Fibroblast of skin of back (primary cell): ENCODE measurements at regions not wholly inside any gene's neighbourhood (a gene's known extent, or its start where the extent isn't known, plus 50 kb on each side); places are given as distances from the start of the nearest gene placed in this dataset.

ENCODE experiments used
- DNase-seq: peaks from one replicate; pipeline ENCODE4 v3.0.0-alpha.2; 2013

DNA sequence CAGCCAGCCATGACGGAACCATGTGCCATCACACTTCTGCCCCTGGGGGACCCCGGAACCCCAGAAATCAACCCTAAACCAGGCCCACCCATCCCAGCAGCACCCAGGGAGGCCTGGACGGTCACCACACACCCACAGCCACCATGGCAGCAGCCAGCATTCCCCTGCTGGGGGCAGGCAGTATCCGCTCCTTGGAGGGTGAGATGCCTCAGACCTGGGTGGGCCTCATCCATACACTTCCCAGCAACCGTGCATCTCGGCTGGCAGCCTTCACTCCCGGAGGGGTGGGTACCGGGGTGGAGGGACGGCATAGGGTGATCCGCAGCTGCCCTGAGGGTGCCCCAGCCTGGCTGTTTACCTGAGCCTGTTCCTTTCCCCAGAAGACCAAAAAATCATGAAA, 69.1 kb upstream of the FAM20C start:
- DNase-seq: no peak

DNA sequence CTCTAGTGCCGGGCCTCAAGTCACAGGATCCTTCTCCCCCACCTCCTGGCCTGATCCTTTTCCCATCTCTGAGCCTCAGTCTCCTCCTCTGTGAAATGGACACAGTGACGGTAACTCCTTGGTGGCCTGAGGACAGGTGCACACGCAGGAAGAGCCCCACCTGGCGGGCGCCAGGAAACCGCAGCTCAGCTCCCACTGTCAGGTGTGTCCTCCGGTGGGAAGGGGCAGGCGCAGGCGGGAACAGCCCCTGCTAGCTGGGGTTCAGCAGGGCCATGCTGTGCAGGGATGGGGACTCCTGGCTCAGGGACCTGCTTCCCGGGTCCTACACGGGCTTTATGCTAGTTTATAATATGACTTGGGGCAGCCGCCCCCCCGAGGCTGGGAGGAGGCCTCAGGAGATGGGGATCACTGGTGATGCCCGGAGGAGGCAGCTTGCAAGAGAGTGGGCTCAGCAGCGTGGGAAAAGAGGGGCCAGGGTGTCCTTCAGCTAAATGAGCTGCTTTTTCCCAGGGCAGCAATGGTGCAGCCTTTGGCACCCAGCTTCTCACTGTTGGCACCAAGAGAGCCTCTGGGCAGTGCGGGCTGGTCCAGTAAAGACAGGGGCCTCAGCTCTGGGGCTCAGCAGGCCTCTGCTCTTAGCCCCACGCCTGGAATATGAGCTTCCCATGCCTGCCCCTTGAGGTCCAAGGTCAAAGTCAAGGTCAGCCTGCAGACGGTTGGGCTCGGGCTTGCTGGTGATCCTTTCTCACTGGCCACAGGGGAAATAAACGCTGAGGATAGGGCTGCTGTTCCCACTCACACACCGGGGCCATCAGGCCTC, 68.0 kb upstream of the FAM20C start:
- no peak for DNase-seq

DNA sequence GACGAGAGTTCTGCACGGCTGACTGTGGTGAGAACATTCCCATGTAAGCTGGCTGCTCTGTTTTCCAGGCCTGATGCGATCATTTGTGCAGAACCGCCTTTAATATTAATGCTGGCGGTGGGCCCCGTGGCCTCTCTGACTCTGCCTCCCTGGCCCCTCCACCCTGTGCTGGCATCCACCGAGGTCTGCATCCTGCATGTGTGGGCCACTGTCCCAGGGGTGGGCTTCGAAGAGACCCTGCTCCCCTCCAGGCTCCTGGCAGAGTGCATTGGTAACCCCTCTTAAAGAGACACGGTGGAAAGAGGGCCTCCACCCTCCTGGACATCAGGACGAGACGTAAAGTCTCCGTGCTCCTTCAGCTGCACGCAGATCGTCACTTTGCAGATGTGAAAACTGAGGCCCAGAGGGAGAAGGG, 67.3 kb upstream of the FAM20C start:
- DNase-seq: no peak

DNA sequence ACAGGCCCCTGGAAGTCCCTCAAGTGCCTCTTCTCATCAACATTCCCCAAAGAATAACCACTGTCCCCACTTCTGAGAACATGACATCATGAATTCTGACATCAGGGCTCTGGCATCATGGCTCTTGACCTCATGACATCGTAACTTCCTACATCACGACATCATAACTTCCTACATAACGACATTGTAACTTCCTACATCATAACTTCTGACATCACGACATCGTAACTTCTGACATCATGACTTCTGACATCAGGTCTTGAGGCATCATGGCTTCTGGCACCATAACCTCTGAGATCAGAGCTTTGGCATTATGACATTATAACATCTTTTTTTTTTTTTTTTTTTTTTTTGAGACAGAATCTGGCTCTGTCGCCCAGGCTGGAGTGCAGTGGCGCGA, 66.7 kb upstream of the FAM20C start:
- DNase-seq: no peak

DNA sequence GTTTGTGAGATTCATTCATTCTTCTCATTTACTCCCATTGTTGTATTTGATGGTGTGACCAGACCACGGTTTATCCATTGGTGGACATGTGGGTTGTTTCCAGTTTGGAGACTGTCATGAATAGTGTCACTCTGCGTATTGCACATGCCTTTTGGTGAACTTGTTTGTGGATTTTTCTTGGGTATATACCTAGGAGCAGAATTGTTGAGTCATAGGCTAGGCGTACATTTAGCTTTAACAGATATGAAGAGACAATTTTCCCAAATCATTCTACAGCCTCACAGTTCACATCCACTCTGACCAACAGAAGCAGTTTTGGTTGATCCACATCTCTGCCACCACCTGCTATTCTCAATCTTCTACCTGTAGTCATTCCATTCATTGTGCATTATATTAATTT, 66.0 kb upstream of the FAM20C start:
- no peak for DNase-seq

DNA sequence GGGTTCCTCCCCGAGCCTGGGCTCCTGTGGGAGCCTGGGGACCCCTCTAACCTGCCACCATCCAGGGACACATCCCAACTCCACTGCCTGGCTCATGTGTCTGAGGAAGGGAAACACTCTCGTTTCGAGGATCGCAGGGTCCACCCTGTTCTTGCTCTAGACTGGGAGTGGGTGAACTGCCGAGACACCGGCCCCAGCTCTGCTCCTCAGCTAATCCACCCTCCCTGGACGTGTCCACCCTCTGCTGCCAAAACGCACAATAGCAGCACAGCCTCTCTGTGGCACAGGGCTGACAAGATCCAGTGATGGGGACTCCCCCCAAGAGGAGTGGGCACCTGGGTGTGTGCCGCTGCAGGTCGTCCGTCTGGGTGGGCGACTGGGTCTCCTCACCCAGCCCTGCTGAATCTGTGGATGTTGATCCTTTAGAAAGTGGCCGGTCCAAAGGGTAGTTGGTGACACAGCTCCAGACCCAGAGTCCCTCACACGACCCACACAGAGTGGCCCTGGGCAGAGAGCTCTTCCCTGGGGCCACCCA, 65.2 kb upstream of the FAM20C start:
- DNase-seq: no peak

DNA sequence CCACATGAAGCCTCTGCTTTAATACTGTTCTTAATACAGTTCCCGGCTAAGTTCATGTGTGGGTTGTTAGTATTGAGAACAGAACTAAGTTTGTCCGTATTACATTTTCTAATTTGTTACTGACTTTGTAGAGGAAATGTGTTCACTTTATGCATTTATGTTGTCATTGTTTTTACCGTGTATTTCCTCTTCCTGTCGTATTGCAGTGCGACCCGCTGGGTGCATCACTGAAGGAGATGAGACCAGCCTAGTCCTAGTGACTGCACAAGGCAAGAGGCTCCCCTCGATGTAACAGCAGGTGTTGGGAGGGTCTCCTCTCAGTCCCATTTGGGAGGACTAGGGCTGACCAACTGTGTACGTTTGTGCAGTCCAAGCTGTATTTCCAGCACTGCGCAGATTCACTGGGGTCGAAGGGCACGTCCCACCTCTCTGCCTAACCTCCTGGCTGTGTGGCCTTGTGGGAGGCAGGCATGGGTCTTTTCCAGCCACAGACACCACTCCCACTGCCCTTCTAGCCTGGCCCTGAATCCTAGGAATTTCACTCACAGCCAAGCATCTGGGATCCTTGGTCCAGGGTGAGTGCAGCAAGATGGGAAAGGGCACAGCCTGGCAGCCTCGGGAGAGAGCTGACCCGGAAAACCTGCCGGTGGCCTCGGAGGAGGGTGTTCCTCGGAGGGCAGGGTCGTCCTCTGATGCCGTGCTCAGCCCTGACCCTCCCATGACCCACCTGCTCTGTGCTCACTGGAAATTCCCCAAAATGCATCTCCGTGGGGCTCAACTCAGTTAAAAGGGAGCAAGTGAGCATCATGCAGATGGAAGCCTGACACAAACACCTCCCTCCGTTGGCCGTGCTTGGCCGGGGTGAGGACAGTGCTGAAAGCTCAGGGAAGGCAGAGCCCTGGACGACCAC, 63.9 kb upstream of the FAM20C start:
- no peak for DNase-seq

DNA sequence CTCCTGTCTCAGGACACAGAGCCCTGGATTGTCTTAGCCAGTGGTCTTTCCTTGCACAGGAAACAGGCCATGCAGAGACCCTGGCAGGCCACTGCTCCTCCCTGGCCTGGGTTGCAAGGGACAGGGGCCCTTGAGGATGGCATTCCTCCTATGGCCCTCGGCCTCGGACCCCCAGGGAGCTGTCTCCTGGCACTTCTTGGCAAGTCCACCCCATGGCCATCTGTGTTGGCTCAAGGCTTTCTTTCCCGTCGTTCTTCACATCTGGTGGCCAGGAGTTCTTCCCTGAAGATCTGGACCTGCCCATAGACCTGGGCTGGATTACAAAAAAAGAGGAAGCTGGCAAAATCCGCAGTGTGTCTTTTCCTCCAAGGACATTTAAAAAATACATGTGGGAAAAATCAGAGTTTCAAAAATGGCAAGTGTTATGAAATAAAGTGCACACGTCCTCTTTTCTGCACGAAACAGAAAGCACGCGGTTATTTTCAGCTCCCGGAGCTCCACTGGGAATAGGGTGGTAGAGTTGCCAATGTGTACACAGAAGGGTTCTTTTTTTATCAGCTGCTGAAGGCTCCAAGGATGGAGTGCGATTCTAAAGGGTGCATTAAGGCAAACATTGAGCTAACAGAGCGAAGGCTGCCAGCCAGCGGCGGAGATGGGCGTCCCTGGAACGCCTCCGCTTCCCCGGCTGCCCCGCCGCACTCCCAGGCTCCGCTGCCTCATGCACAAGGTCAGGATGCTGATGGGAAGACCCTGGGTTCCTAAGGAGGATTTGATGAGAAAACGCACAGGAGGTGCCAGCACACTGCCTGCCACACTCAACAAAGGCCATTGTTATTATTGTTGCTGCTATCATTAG, 62.8 kb upstream of the FAM20C start:
- DNase-seq: peak; percentile 47

DNA sequence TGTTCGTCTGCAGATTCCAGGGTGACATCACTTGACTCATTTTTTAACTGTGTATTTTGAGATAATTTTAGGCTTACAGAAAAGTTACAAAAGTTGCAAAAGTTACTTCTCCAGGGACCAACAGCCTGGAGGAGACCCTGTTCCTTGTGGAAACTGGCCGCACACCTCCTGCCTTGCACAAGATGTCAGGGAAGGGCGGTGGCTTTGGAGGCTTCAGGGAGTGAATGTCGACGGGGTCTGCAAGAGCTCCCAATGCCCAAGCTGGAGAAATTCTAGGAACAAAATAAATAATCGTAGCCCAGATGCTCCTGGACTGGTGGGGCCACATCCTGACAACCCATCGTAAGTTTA, 62.2 kb upstream of the FAM20C start:
- DNase-seq: no peak

DNA sequence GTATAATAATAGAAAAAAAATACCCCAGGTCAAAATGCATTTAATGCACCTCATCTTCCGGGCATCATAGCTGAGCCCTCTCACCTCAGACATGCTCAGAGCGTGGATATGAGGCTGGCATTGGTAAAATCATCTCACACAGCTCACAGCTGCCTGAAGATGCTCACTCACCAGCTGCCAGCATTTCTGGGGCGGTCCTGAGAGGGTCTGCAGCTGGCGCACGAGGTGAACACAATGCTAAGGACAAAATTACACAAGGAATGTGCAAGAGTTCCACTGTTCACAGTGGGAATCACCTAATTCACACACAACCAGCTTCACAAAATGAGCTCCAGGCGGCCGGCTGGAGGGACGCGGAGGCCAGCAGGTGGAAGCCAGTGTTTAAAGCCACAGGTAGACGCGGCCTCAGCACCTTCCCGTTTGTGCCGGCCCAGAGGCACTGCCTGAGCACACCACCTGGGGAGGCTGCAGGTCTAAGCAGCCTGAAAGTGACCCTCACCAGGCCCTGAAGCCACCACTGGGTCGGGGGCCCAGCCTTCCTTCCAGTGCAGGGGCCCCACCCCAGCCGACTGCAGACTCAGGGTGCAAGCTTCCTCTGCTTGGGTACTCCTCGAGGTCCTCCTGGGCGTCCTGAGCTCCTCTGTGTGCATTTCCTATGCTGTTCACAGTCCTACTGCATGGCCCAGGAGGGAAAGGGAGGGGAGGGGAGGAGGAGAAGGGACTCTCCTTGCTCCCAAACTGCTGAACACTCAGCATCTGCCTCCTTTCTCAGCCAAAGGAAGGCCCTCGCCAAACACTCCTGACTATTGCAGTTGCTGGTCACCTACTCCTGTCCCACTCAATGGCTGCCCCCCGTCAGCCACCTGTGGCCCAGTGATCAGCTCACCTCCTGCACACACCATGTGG, 61.2 kb upstream of the FAM20C start:
- DNase-seq: no peak

DNA sequence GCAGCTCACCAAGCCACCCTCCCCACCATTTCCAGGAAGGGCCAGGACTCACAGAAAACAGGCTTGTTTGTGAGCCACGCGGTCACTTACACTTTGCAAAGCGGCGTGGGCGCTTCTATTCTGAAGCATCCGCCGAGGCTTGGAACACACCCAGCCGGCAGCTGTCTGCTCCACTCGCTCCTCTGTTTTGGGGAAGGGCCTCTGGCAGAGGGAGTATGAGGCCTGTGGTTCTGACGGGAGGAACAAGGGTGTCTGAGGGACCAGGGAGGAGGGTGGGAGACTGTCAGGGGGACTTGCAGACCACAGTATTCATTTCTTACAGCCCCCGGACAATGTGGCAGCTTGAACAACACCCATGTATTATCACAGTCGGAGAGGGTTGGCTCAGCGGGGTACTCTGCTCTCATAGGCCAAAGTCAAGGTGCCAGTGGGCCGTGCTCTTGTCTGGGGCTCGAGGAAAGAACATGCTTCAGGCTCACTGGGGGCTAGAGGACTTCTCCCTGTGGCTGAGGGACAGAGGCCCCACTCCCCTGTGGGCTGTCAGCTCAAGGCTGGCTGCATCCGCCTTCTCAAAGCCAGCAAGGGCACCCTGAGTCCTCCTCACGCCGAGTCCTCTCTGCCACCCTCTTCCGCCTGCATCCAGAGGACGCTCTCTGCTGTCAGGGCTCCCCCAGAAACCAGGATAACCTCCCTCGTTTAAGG, 60.4 kb upstream of the FAM20C start:
- DNase-seq: no peak

DNA sequence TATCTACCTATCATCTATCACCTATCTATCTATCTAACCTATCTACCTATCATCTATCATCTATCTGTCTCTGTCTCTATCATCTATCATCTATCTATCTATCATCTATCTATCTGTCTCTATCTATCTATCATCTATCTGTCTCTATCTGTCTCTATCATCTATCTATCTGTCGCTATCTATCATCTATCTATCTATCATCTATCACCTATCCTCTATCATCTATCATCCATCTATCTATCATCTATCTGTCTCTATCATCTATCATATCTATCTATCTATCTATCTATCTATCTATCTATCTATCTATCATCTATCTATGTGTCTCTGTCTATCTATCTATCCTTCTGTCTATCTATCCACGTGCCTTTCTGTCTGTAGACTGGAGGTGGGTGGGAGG, 59.5 kb upstream of the FAM20C start:
- no peak for DNase-seq

DNA sequence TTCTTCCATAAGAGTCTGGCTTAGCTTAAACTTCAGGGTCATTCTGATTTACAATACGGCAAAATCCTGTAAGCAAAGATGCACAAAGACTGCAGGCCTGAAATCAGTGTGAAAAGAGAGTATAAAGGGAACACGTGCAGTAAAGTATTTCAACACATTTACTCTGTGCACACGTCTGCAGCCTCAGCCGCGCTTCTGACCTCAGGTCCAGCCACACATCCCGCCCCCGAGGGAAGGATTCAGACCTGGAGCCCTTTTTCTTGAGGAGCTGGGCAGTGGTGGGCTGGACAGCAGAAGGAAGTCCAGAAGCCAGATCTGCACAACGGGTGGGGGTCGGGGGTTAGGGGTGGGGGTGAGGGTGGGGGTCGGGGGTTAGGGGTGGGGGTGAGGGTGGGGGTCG, 58.9 kb upstream of the FAM20C start:
- no peak for DNase-seq

DNA sequence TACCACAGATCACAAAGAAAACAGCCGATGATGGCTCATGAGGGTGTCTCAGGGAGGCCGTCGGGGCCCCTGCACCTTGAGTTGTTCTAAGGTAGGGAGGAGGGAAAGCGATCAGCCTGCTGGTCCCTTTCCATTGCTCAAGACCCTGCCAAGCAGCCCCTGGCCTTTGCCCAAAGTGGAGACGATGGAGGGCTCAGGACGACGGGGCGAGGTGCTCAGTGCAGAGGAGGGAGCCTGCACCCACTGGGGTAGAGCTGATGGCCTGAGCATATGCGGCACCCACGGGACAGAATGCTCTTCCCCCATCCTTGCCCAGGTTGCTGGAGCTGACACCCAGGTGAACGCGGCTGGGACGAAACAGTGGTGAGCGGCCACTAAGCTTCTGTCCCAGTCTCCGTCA, 58.3 kb upstream of the FAM20C start:
- DNase-seq: no peak

DNA sequence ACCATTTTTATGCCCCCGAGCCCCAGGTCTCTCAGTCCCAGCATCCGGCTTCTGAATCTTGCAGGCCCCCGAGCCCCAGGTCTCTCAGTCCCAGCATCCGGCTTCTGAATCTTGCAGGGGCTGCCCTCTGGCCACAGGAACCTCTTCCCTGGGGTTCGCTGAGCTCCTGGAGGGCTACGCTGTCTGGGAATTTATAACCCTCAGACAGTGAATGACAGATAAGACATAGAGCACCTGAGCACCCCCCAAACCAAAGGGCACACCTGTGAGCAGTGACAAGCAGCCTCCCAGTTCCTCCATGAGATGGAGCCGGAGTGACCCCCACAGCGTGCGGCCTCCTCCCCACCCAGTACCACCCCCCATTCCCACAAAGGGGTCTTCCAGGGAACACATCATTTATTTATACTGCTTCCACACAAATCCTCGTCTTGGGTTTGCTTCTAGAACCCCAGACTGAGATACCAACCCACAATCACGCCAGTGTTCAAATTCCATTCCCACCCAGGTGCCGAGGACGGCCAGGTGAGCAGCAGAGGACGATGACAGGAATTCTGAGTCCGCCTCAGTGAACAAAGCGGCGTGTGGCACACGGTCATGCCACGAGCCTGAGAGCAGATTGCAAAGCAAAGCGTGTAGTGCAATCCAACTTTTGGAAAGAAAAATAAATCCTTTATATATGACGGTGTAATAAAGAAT, 57.7 kb upstream of the FAM20C start:
- DNase-seq: no peak

DNA sequence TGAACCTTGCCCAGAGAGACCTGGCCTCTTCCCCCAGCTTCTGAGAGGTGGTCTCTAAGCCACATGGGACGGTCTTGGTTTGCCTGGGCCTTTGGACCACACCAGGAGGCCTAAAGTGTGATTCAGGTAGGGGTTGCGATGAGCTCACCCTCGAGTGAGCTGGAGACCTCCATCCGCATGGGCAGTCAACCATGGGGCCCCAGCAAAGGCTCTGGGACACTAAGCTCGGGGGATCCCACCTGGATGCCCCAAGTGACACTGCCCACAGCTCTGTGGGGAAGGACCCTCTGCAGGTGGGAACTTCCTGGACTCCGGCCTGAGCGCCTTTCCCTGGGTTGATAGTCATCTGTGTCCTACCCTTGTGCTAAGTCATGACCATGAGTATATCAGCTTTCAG, 57.1 kb upstream of the FAM20C start:
- no peak for DNase-seq

DNA sequence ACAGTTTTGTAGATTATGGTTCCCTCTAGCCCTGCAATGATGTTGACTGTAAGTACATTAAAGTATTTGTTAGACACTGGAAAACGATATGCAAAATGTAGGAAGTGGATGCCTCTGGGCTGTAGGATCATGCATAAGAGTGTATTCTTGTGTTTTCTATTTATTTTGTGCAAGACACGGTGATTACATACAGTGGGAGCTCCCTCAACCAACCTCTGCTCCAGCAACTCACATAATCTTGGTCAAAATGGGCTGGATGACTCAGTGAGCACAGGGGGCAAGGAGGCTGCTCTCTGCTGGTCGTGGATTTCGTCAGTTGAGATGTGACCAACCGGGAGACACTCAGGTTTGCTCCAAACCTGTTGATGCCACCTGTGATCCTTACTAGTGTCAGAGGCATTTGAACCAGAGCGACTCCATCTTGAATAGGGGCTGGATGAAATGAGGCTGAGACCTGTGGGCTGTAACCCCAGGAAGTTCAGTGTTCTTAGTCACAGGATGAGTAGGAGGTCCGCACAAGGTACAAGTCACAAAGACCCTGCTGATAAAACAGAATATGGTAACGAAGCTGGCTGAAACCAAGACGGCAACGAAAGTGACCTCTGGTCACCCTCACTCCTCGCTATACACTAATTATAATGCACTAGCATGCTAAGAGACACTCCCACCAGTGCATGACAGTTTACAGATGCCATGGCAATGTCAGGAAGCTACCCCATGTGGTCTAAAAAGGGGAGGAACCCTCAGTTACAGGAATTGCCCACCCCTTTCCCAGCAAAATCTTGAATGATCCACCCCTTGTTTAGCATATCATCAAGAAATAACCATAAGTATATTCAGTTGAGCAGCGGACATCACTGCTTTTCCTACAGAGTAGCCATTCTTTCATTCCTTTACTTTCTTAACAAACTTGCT, 56.4 kb upstream of the FAM20C start:
- DNase-seq: no peak

DNA sequence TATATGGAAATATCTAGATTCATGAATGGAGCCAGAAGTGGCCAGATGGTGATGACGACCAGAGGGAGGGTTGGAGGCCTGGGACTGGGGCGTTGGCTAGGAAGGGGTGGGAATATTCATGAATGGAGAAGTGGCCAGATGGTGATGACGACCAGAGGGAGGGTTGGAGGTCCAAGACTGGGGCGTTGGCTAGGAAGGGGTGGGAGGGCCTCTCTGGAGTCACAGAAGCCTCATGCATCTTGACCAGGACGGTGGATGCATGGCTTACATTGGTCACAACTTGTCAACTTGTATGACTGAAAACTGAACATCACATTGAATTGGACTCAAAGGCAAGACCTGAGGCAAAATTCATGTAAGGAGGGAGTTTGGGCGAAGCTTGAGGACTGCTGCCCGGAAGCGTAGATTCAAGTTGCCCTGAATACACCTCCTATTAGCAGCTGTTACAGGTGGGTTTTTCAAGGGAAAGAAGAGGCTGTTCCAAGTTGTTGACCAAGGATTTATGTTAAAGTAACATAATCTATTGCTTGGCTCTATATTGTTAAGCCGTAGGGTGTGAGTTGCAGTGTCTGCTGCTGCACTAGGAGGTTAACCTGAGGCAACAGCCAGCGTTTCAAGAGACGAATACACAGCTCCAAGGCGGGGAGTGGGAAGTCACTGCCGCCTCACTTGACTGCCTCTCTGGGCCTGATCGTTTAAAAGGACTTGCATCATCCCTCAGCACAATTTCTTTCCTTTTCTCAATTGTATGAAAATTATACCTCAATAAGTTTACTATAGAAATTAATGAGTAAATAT, 55.1 kb upstream of the FAM20C start:
- no peak for DNase-seq
